AG10803 (cell line): ENCODE measurements at regions not wholly inside any gene's neighbourhood (a gene's known extent, or its start where the extent isn't known, plus 50 kb on each side); places are given as distances from the start of the nearest gene placed in this dataset.

ENCODE experiments used
- DNase-seq: peaks from one replicate; pipeline ENCODE4 v3.0.0; 2010; ENCODE audit warnings: low read depth
- H3K4me3 ChIP-seq: 2 replicates; pipeline ENCODE4 v1.5.1; 2011; ENCODE audit warnings: mild to moderate bottlenecking, low read length, control low read depth
- TF ChIP-seq, protein P1 (sequence below): conservative IDR thresholded peaks from 2 replicates; pipeline ENCODE4 v1.5.1; 2011; ENCODE audit warnings: mild to moderate bottlenecking, low read length, control low read depth, inconsistent platforms

DNA sequence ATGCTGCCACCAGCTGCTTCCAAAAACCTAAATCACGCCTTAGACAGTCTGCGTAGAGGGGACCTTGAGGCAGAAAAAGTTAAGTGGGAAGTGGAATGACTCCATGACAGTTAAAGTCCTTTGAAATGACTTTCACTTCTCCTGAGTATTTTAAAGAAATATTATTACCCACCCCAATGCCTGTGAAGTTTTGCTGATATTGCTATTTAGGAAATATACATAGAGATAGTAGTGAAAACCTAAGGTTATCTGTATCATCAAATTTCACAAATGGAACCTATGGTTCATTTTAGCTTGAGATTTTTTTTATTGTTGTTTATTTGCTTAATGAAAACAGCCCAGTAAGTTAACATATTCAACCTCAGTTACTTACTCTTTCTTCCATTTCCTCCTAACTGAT lies 182.1 kb upstream of the FBXL4 start:
- H3K4me3 ChIP-seq, result no peak overlapping the region
- TF ChIP-seq, protein P1, sequence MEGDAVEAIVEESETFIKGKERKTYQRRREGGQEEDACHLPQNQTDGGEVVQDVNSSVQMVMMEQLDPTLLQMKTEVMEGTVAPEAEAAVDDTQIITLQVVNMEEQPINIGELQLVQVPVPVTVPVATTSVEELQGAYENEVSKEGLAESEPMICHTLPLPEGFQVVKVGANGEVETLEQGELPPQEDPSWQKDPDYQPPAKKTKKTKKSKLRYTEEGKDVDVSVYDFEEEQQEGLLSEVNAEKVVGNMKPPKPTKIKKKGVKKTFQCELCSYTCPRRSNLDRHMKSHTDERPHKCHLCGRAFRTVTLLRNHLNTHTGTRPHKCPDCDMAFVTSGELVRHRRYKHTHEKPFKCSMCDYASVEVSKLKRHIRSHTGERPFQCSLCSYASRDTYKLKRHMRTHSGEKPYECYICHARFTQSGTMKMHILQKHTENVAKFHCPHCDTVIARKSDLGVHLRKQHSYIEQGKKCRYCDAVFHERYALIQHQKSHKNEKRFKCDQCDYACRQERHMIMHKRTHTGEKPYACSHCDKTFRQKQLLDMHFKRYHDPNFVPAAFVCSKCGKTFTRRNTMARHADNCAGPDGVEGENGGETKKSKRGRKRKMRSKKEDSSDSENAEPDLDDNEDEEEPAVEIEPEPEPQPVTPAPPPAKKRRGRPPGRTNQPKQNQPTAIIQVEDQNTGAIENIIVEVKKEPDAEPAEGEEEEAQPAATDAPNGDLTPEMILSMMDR, result no peak

DNA sequence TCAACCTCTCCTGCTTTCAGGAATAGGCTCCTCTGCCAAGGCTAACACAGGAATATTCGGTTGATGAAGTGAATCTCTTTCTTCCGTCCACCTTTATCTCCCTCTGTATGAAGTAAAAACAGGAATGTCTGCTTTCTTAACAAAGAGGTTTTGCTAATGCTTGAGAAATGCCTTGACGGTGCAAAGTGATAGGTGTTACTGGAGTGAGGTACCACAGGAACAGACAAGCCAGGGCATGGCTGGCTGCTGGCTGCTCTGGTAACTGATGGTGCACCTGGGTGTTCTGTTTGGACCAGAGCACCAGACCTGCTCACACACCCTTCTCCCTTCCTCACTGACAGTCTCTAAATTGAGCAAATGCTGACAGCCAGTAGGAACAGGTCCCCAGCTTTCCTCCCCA lies 174.0 kb upstream of the FBXL4 start:
- TF ChIP-seq, protein P1, result no peak
- no peak for DNase-seq
- H3K4me3 ChIP-seq, result no peak overlapping the region

More for the DNA sequence above, 182.1 kb upstream of the FBXL4 start:
- no peak for DNase-seq

DNA sequence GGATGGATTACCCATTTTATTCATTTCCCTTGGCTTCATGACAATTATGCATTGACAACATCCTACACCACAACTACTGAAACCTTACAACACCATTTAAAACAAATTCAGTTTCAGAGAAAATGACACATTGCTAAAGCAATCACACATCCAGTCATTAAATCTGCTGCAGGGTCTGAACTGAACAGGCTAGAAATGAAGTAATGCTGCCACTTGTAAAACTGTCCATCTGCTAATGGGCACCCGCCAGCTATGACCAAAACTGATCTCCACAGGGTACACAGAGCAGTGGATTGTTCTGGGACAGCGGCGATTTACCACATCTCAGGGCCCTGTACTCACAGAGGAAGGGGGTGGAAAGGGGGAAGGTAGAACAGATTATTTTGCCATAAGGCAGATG lies 172.9 kb upstream of the FBXL4 start:
- no peak for DNase-seq
- TF ChIP-seq, protein P1, result no peak

DNA sequence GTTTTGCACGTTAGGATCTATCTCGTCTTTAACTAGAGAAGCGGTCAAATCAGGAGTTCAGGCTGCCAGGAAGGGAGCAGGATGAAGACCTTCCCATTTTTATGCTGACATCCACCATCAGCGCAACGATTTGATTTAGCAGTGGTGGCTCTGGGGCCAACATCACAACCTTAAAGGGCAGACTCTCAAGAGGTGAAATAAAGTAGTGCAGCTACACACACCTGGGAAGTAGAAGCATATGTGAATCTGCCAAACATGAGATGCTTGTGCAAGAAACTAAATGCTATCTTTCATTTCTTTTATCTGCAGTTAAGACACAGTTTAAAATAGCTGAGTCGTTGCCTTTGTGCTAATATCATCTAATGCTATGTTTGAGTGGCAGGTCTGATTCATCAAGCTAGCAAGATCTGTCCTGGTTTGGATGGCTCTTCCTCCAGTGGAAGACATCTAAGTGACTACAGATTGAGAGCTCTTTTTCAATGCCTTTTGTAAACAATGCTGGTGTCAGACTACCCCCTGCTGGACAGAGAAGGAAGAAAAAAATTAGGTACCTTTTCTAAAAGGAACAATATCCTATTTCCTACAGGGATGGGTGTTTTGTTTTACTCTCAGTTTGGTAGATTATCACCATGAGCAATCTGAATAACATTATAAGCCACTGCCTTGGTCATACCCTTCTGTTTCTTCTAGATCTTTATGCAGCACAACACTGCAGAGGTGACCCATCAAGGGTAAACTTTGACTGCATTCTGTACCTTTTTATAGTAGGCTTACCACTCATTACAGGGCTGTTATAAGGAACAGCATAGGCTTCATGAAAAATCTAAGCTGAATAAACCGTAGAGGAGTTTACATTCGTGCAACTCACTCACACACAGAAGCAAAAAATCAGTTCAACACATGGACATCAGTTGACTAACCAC lies 171.6 kb upstream of the FBXL4 start:
- TF ChIP-seq, protein P1, result peak; percentile 70
- peak; percentile 43 for DNase-seq
- no peak overlapping the region for H3K4me3 ChIP-seq

More for the DNA sequence above, 172.9 kb upstream of the FBXL4 start:
- no peak overlapping the region for H3K4me3 ChIP-seq

DNA sequence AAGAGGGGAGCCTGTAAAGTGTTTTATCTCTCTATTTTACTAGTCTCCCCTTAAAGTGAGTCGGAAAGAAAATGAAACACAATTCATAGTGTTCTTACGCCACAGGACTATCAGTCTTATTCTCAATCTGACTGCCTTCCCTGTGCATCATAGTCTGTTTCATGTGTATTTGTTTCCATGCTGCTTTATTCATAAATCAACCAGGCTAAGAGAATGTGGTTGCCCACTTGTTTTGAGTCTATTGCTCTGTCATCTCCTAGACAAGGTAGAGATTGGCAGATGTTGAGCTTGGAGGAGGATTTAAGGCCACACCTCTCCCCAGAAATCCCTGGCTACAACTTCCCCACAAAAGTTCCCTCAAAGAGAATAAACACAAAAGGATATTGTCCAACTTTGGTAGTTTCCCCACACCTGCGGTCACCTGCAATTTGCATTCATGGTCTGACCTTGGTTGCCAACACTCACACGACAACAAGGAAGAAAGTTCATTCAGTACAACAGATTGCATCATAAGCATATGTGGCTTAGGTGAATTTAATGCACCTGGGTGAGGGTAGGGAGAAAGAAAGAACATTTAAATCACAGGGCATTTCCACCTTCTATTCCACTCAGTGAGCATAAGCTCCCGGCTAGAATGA lies 167.1 kb upstream of the FBXL4 start:
- no peak overlapping the region for H3K4me3 ChIP-seq
- TF ChIP-seq, protein P1, result no peak
- no peak for DNase-seq

DNA sequence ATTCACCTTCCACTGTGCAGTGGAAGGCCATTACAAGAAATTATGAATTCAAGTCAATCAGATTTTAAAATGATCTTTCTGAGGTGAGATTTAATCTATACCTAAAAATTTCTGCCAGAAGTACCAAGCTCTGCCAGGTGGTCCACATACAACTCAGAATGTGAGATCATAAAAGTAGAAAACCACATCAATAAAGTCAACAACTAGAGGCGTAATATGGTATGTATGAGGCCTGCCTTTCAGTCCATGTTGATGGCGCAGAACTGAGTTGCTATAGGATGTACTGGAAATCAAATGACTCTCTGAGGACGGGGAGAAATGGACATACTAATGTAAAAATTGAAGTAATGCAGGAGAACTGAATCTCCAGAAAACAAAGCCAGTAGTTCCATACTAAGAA lies 163.8 kb upstream of the FBXL4 start:
- DNase-seq, result no peak
- TF ChIP-seq, protein P1, result no peak
- no peak overlapping the region for H3K4me3 ChIP-seq

DNA sequence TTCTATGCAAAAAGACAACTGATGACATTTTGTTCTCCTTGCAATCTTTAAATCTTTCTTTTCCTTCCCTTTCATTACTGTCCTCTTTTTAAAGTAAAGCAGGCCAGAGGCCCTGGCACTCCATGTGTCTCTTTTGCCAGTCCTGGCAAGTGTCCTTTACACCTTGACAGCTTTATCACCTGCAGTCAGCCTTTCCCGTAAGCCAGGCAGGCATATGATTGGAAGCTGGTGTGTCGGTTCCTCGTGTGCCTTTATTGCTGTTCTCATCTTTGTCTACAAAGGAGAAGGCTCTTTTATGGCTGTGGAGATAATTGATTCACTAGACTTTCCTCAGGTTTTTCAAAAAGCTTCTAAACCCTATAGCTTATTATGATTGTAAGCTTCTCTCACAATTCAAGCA lies 162.3 kb upstream of the FBXL4 start:
- TF ChIP-seq, protein P1, result no peak
- H3K4me3 ChIP-seq, result no peak overlapping the region
- no peak for DNase-seq
